ENCODE measurements at regions not wholly inside any gene's neighbourhood (a gene's known extent, or its start where the extent isn't known, plus 50 kb on each side); places are given as distances from the start of the nearest gene placed in this dataset.

- TF ChIP-seq, protein P1, sequence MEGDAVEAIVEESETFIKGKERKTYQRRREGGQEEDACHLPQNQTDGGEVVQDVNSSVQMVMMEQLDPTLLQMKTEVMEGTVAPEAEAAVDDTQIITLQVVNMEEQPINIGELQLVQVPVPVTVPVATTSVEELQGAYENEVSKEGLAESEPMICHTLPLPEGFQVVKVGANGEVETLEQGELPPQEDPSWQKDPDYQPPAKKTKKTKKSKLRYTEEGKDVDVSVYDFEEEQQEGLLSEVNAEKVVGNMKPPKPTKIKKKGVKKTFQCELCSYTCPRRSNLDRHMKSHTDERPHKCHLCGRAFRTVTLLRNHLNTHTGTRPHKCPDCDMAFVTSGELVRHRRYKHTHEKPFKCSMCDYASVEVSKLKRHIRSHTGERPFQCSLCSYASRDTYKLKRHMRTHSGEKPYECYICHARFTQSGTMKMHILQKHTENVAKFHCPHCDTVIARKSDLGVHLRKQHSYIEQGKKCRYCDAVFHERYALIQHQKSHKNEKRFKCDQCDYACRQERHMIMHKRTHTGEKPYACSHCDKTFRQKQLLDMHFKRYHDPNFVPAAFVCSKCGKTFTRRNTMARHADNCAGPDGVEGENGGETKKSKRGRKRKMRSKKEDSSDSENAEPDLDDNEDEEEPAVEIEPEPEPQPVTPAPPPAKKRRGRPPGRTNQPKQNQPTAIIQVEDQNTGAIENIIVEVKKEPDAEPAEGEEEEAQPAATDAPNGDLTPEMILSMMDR (IDR thresholded peaks at IDR 0.05; ENCODE audit: low read length) = no peak
- no peak for TF ChIP-seq EZH2 (optimal IDR thresholded peaks at IDR 0.05; ENCODE audit: low read depth, low read length)
Observed at GRCh38 chr3:74500257-74500656, 114.2 kb downstream of the CNTN3 start.
